ENCODE measurements at regions not wholly inside any gene's neighbourhood (a gene's known extent, or its start where the extent isn't known, plus 50 kb on each side); places are given as distances from the start of the nearest gene placed in this dataset.

DNA sequence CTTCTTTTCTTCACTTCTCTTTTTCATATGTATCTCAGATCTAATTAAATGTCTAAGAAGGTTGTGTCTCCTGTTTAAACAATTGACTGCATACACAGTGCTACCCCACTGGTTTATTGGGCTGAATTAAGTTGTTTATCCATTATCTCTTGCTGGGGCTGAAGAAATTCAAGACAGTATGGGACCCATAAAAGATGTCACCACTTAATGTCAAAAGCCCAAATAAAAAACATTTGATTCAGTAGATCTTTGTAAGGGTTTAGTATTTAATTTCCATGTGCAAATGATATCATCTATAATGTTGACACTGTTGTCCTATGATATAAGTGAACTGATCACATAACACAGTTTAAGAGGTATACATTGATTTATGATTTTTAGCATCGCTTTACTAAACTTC lies 1431.9 kb upstream of the PCDH20 start:
- Histone ChIP-seq H3K9me2 (ENCODE audit: insufficient read depth) (no peaks in the 10 kb centered on the region), H3F3A (replicated peaks; ENCODE audit: low read depth) (no peaks in the 10 kb centered on the region), H3K4me1 (ENCODE audit: insufficient read depth) (no peaks in the 10 kb centered on the region), H3K27ac (ENCODE audit: low read depth) (no peak overlapping the region), H4K20me1 (replicated peaks; ENCODE audit: insufficient read depth) (no peaks in the 10 kb centered on the region), H3K79me2 (replicated peaks; ENCODE audit: insufficient read depth) (no peaks in the 10 kb centered on the region), H3K27me3 (ENCODE audit: insufficient read depth) (no peaks in the 10 kb centered on the region), H3K4me3 (no peak overlapping the region), H2AFZ (no peak overlapping the region), H3K4me2 (no peak overlapping the region), H3K36me3 (ENCODE audit: insufficient read depth) (no peaks in the 10 kb centered on the region)
- Mint-ChIP-seq H3K36me3 (ENCODE audit: low read depth) (no peaks in the 10 kb centered on the region), H3K9me3 (no peaks in the 10 kb centered on the region), H3K27me3 (ENCODE audit: insufficient read depth, low read depth, poor library complexity) (no peaks in the 10 kb centered on the region), H3K4me3 (no peak overlapping the region), H3K27ac (no peak overlapping the region), H3K4me1 (no peaks in the 10 kb centered on the region)
- no peak for TF ChIP-seq CREB1 (CRISPR knock-in tag; IDR thresholded peaks at IDR 0.05; ENCODE audit: low read depth)
- no peak for TF ChIP-seq ZNF114 (CRISPR knock-in tag; IDR thresholded peaks at IDR 0.05)
- TF ChIP-seq, protein P1, sequence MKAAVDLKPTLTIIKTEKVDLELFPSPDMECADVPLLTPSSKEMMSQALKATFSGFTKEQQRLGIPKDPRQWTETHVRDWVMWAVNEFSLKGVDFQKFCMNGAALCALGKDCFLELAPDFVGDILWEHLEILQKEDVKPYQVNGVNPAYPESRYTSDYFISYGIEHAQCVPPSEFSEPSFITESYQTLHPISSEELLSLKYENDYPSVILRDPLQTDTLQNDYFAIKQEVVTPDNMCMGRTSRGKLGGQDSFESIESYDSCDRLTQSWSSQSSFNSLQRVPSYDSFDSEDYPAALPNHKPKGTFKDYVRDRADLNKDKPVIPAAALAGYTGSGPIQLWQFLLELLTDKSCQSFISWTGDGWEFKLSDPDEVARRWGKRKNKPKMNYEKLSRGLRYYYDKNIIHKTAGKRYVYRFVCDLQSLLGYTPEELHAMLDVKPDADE (IDR thresholded peaks at IDR 0.05) = no peak
- TF ChIP-seq STAT1 (IDR thresholded peaks at IDR 0.05; ENCODE audit: unreplicated experiment) = no peak
- TF ChIP-seq EZH2phosphoT487 (IDR thresholded peaks at IDR 0.05; ENCODE audit: unreplicated experiment) = no peak
- TF ChIP-seq, protein P2, sequence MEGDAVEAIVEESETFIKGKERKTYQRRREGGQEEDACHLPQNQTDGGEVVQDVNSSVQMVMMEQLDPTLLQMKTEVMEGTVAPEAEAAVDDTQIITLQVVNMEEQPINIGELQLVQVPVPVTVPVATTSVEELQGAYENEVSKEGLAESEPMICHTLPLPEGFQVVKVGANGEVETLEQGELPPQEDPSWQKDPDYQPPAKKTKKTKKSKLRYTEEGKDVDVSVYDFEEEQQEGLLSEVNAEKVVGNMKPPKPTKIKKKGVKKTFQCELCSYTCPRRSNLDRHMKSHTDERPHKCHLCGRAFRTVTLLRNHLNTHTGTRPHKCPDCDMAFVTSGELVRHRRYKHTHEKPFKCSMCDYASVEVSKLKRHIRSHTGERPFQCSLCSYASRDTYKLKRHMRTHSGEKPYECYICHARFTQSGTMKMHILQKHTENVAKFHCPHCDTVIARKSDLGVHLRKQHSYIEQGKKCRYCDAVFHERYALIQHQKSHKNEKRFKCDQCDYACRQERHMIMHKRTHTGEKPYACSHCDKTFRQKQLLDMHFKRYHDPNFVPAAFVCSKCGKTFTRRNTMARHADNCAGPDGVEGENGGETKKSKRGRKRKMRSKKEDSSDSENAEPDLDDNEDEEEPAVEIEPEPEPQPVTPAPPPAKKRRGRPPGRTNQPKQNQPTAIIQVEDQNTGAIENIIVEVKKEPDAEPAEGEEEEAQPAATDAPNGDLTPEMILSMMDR (conservative IDR thresholded peaks at IDR 0.05; ENCODE audit: low read depth in 2 of 2) = no peak
- TF ChIP-seq, protein P3, sequence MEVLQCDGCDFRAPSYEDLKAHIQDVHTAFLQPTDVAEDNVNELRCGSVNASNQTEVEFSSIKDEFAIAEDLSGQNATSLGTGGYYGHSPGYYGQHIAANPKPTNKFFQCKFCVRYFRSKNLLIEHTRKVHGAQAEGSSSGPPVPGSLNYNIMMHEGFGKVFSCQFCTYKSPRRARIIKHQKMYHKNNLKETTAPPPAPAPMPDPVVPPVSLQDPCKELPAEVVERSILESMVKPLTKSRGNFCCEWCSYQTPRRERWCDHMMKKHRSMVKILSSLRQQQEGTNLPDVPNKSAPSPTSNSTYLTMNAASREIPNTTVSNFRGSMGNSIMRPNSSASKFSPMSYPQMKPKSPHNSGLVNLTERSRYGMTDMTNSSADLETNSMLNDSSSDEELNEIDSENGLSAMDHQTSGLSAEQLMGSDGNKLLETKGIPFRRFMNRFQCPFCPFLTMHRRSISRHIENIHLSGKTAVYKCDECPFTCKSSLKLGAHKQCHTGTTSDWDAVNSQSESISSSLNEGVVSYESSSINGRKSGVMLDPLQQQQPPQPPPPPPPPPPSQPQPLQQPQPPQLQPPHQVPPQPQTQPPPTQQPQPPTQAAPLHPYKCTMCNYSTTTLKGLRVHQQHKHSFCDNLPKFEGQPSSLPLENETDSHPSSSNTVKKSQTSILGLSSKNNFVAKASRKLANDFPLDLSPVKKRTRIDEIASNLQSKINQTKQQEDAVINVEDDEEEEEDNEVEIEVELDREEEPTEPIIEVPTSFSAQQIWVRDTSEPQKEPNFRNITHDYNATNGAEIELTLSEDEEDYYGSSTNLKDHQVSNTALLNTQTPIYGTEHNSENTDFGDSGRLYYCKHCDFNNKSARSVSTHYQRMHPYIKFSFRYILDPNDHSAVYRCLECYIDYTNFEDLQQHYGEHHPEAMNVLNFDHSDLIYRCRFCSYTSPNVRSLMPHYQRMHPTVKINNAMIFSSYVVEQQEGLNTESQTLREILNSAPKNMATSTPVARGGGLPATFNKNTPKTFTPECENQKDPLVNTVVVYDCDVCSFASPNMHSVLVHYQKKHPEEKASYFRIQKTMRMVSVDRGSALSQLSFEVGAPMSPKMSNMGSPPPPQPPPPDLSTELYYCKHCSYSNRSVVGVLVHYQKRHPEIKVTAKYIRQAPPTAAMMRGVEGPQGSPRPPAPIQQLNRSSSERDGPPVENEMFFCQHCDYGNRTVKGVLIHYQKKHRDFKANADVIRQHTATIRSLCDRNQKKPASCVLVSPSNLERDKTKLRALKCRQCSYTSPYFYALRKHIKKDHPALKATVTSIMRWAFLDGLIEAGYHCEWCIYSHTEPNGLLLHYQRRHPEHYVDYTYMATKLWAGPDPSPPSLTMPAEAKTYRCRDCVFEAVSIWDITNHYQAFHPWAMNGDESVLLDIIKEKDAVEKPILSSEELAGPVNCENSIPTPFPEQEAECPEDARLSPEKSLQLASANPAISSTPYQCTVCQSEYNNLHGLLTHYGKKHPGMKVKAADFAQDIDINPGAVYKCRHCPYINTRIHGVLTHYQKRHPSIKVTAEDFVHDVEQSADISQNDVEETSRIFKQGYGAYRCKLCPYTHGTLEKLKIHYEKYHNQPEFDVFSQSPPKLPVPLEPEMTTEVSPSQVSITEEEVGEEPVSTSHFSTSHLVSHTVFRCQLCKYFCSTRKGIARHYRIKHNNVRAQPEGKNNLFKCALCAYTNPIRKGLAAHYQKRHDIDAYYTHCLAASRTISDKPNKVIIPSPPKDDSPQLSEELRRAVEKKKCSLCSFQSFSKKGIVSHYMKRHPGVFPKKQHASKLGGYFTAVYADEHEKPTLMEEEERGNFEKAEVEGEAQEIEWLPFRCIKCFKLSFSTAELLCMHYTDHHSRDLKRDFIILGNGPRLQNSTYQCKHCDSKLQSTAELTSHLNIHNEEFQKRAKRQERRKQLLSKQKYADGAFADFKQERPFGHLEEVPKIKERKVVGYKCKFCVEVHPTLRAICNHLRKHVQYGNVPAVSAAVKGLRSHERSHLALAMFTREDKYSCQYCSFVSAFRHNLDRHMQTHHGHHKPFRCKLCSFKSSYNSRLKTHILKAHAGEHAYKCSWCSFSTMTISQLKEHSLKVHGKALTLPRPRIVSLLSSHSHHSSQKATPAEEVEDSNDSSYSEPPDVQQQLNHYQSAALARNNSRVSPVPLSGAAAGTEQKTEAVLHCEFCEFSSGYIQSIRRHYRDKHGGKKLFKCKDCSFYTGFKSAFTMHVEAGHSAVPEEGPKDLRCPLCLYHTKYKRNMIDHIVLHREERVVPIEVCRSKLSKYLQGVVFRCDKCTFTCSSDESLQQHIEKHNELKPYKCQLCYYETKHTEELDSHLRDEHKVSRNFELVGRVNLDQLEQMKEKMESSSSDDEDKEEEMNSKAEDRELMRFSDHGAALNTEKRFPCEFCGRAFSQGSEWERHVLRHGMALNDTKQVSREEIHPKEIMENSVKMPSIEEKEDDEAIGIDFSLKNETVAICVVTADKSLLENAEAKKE (CRISPR knock-in tag; IDR thresholded peaks at IDR 0.05) = no peak
- no peak for TF ChIP-seq NANOG (IDR thresholded peaks at IDR 0.05; ENCODE audit: borderline replicate concordance)
- TF ChIP-seq JUNB (IDR thresholded peaks at IDR 0.05; ENCODE audit: unreplicated experiment) = no peak
- TF ChIP-seq, protein P4, sequence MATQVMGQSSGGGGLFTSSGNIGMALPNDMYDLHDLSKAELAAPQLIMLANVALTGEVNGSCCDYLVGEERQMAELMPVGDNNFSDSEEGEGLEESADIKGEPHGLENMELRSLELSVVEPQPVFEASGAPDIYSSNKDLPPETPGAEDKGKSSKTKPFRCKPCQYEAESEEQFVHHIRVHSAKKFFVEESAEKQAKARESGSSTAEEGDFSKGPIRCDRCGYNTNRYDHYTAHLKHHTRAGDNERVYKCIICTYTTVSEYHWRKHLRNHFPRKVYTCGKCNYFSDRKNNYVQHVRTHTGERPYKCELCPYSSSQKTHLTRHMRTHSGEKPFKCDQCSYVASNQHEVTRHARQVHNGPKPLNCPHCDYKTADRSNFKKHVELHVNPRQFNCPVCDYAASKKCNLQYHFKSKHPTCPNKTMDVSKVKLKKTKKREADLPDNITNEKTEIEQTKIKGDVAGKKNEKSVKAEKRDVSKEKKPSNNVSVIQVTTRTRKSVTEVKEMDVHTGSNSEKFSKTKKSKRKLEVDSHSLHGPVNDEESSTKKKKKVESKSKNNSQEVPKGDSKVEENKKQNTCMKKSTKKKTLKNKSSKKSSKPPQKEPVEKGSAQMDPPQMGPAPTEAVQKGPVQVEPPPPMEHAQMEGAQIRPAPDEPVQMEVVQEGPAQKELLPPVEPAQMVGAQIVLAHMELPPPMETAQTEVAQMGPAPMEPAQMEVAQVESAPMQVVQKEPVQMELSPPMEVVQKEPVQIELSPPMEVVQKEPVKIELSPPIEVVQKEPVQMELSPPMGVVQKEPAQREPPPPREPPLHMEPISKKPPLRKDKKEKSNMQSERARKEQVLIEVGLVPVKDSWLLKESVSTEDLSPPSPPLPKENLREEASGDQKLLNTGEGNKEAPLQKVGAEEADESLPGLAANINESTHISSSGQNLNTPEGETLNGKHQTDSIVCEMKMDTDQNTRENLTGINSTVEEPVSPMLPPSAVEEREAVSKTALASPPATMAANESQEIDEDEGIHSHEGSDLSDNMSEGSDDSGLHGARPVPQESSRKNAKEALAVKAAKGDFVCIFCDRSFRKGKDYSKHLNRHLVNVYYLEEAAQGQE (IDR thresholded peaks at IDR 0.05; ENCODE audit: unreplicated experiment) = no peak
- no peak for TF ChIP-seq ZNF331 (CRISPR knock-in tag; IDR thresholded peaks at IDR 0.05; ENCODE audit: low read depth)
- no peak for TF ChIP-seq EZH2 (IDR thresholded peaks at IDR 0.05; ENCODE audit: low read depth, unreplicated experiment)
- ATAC-seq (no peak), DNase-seq (ENCODE audit: low spot score) (no peak)

Measured in GM23338 (cell line).